OCI-LY3 (cell line): ENCODE measurements at regions not wholly inside any gene's neighbourhood (a gene's known extent, or its start where the extent isn't known, plus 50 kb on each side); places are given as distances from the start of the nearest gene placed in this dataset.
"Not testable (repeated sequence)": the region's sequence is repeated elsewhere in the genome, so short reads cannot be mapped to it uniquely, and the experiment has no call there.

Experiments
- H2AFZ ChIP-seq: fragments of 200-600, 300-600 bp; shearing (Covaris generic); 2 replicates; pipeline ENCODE4 v1.6.0; 2014; ENCODE audit warnings: antibody characterized with exemption, low read depth, low read length
- H3K27ac ChIP-seq: fragments of 200-600, 300-600 bp; sonication (generic); 2 replicates; pipeline ENCODE4 v1.5.1; 2014; ENCODE audit warnings: mild to moderate bottlenecking, low read length, moderate library complexity, mixed read lengths
- H3K27me3 ChIP-seq: fragments of 200-600, 300-600 bp; sonication (generic); 2 replicates; pipeline ENCODE4 v1.6.1; 2014; ENCODE audit warnings: low read depth, low read length, mixed read lengths
- H3K36me3 ChIP-seq: fragments of 200-600, 300-600 bp; sonication (generic); replicated peaks from 2 replicates; pipeline ENCODE3; 2014; ENCODE audit warnings: low read depth, low read length, mixed read lengths
- H3K4me1 ChIP-seq: fragments of 300-600, 200-600 bp; sonication (generic); 2 replicates; pipeline ENCODE4 v1.6.1; 2014; ENCODE audit warnings: low read length, mixed read lengths
- H3K4me2 ChIP-seq: fragments of 200-600, 300-600 bp; sonication (generic); 2 replicates; pipeline ENCODE4 v1.6.1; 2014; ENCODE audit warnings: low read length, mixed read lengths
- H3K4me3 ChIP-seq: fragments of 300-600, 200-600 bp; sonication (generic); 2 replicates; pipeline ENCODE4 v1.5.1; 2014; ENCODE audit warnings: antibody characterized with exemption, mild to moderate bottlenecking, low read length, moderate library complexity
- H3K79me2 ChIP-seq: fragments of 300-600, 200-600 bp; shearing (Covaris generic); 2 replicates; pipeline ENCODE4 v1.6.1; 2014; ENCODE audit warnings: mild to moderate bottlenecking, low read length, mixed read lengths
- H3K9ac ChIP-seq: fragments of 300-600, 200-600 bp; shearing (Covaris generic); 2 replicates; pipeline ENCODE4 v1.6.0; 2014; ENCODE audit warnings: mild to moderate bottlenecking, low read length, moderate library complexity
- H3K9me3 ChIP-seq: fragments of 200-600, 300-600 bp; shearing (Covaris generic); 2 replicates; pipeline ENCODE4 v1.6.1; 2014; ENCODE audit warnings: low read length, mixed read lengths; ENCODE audit not compliant: insufficient read depth
- H4K20me1 ChIP-seq: fragments of 200-600, 300-600 bp; sonication (generic); 2 replicates; pipeline ENCODE4 v1.6.1; 2016; ENCODE audit warnings: low read length, mixed read lengths; ENCODE audit not compliant: insufficient read depth
- CTCF ChIP-seq: fragments of 200-600, 300-600 bp; sonication (generic); IDR thresholded peaks from 2 replicates; pipeline ENCODE4 v1.5.1; 2014; ENCODE audit warnings: antibody characterized with exemption, low read length, low read depth
- EZH2phosphoT487 ChIP-seq: fragments of 200-600 bp; shearing (Covaris generic); IDR thresholded peaks from 2 replicates; pipeline ENCODE4 v1.6.1; 2018; ENCODE audit warnings: antibody characterized with exemption, mixed run types, low read depth

- no peaks in the 10 kb centered on the region for H3K36me3 ChIP-seq
- H2AFZ ChIP-seq = no peak overlapping the region
- TF ChIP-seq CTCF (no peak), EZH2phosphoT487 (no peak)
- no peaks in the 10 kb centered on the region for H4K20me1 ChIP-seq
- H3K4me1 ChIP-seq = no peaks in the 10 kb centered on the region
- no peak overlapping the region for H3K27ac ChIP-seq
- H3K9ac ChIP-seq = no peak overlapping the region
- H3K9me3 ChIP-seq = no peaks in the 10 kb centered on the region
- H3K4me3 ChIP-seq = no peak overlapping the region
- H3K4me2 ChIP-seq = no peak overlapping the region
- no peaks in the 10 kb centered on the region for H3K79me2 ChIP-seq
- H3K27me3 ChIP-seq = no peaks in the 10 kb centered on the region
These were observed 251.4 kb upstream of the COPS8 start for GRCh38 chr2:236834284-236834683.

- Histone ChIP-seq H3K27me3 (no peaks in the 10 kb centered on the region), H4K20me1 (no peaks in the 10 kb centered on the region), H3K4me3 (no peak overlapping the region), H3K9me3 (no peaks in the 10 kb centered on the region), H3K79me2 (no peaks in the 10 kb centered on the region), H2AFZ (no peak overlapping the region), H3K27ac (no peak overlapping the region), H3K36me3 (no peaks in the 10 kb centered on the region), H3K4me2 (no peak overlapping the region), H3K4me1 (no peaks in the 10 kb centered on the region), H3K9ac (no peak overlapping the region)
- TF ChIP-seq EZH2phosphoT487 (no peak), CTCF (no peak)
These were observed 250.2 kb upstream of the COPS8 start for GRCh38 chr2:236835307-236836024.

GRCh38 chr2:236836028-236836427 is 249.7 kb upstream of the COPS8 start:
- H3K4me1 ChIP-seq, H3K4me2 ChIP-seq, H3K9ac ChIP-seq, H3K27me3 ChIP-seq, H3K36me3 ChIP-seq, H2AFZ ChIP-seq, H3K4me3 ChIP-seq, H3K9me3 ChIP-seq, H3K27ac ChIP-seq, H3K79me2 ChIP-seq, H4K20me1 ChIP-seq: not testable (repeated sequence)

GRCh38 chr2:236840215-236840614 is 245.5 kb upstream of the COPS8 start:
- Histone ChIP-seq H3K4me2 (no peak overlapping the region), H4K20me1 (no peaks in the 10 kb centered on the region), H3K9ac (no peak overlapping the region), H3K9me3 (no peaks in the 10 kb centered on the region), H2AFZ (no peak overlapping the region), H3K4me3 (no peak overlapping the region), H3K36me3 (no peaks in the 10 kb centered on the region), H3K79me2 (no peaks in the 10 kb centered on the region), H3K27me3 (no peaks in the 10 kb centered on the region), H3K4me1 (no peaks in the 10 kb centered on the region), H3K27ac (no peak overlapping the region)
- TF ChIP-seq CTCF (no peak), EZH2phosphoT487 (no peak)
